GM19455 (cell line): ENCODE measurements at regions not wholly inside any gene's neighbourhood (a gene's known extent, or its start where the extent isn't known, plus 50 kb on each side); places are given as distances from the start of the nearest gene placed in this dataset.
"Not testable (repeated sequence)": the region's sequence is repeated elsewhere in the genome, so short reads cannot be mapped to it uniquely, and the experiment has no call there.

ENCODE experiments used
- ATAC-seq: cut with Tn5 transposase; IDR thresholded peaks from one replicate; pipeline ENCODE4 v1.9.1; 2021; ENCODE audit not compliant: unreplicated experiment

- no peak for ATAC-seq
Observed at GRCh38 chr6:91278416-91278815, 691.5 kb upstream of the MAP3K7 start.

GRCh38 chr6:91276315-91276714, 689.4 kb upstream of the MAP3K7 start:
- peak; percentile 64 for ATAC-seq

GRCh38 chr6:91273729-91274128, 686.9 kb upstream of the MAP3K7 start:
- ATAC-seq: no peak

- no peak for ATAC-seq
Observed at GRCh38 chr6:91271807-91272206, 684.9 kb upstream of the MAP3K7 start.

- no peak for ATAC-seq
Observed at GRCh38 chr6:91268941-91269340, 682.1 kb upstream of the MAP3K7 start.

- no peak for ATAC-seq
Observed at GRCh38 chr6:91267246-91267645, 680.4 kb upstream of the MAP3K7 start.

- ATAC-seq: no peak
Observed at GRCh38 chr6:91266156-91266555, 679.3 kb upstream of the MAP3K7 start.

- no peak for ATAC-seq
Observed at GRCh38 chr6:91243436-91243835, 656.6 kb upstream of the MAP3K7 start.

GRCh38 chr6:91242614-91242949, 655.7 kb upstream of the MAP3K7 start:
- ATAC-seq: no peak

GRCh38 chr6:91241946-91242613, 655.2 kb upstream of the MAP3K7 start:
- ATAC-seq: no peak

GRCh38 chr6:91240878-91241603, 654.2 kb upstream of the MAP3K7 start:
- ATAC-seq: peak; percentile 51

GRCh38 chr6:91221072-91221720, 634.3 kb upstream of the MAP3K7 start:
- ATAC-seq: no peak

GRCh38 chr6:91213229-91213901, 626.5 kb upstream of the MAP3K7 start:
- ATAC-seq: no peak

GRCh38 chr6:91198588-91199255, 611.9 kb upstream of the MAP3K7 start:
- no peak for ATAC-seq

- ATAC-seq: no peak
Observed at GRCh38 chr6:91196729-91197128, 609.9 kb upstream of the MAP3K7 start.

GRCh38 chr6:91193446-91193845, 606.6 kb upstream of the MAP3K7 start:
- no peak for ATAC-seq

GRCh38 chr6:91190041-91190440, 603.2 kb upstream of the MAP3K7 start:
- ATAC-seq: not testable (repeated sequence)

GRCh38 chr6:91185072-91185471, 598.2 kb upstream of the MAP3K7 start:
- no peak for ATAC-seq

GRCh38 chr6:91181416-91181815, 594.5 kb upstream of the MAP3K7 start:
- no peak for ATAC-seq

GRCh38 chr6:91173651-91174050, 586.8 kb upstream of the MAP3K7 start:
- ATAC-seq: no peak

GRCh38 chr6:91173186-91173585, 586.3 kb upstream of the MAP3K7 start:
- no peak for ATAC-seq
